Right ventricle myocardium superior (tissue), 1 donor: ENCODE measurements at regions not wholly inside any gene's neighbourhood (a gene's known extent, or its start where the extent isn't known, plus 50 kb on each side); places are given as distances from the start of the nearest gene placed in this dataset.

Source experiments
- ATAC-seq: fragments of 200-7000 bp; cut with Tn5 transposase; one replicate; pipeline ENCODE4 v1.9.1; 2020; ENCODE audit warnings: mild to moderate bottlenecking; ENCODE audit not compliant: poor library complexity
- DNase-seq: peaks from one replicate; pipeline ENCODE4 v3.0.0-alpha.2; 2020
- intact Hi-C: fragments of 100-400 bp; cut with DNase I; formaldehyde crosslinking; loops from one replicate; pipeline ENCODE4 v1.11.2; 2022
- donor health status: DM: no; HTN: yes; CAD: no; lungs with severe emphysema.

- ATAC-seq (no peak), DNase-seq (no peak)
- intact Hi-C loops, result loop anchor here (10.0 kb wide), 2 partner anchors 91 to 509 kb away; partner anchors contain the start of gene PRDM1
These were observed 92.6 kb upstream of the PRDM1 start for GRCh38 chr6:105993341-105994117.

- ATAC-seq (peak; percentile 97), DNase-seq (peak; percentile 90)
- intact Hi-C loops, result loop anchor here (10.0 kb wide), 2 partner anchors 92 to 508 kb away; partner anchors contain the start of gene PRDM1
These were observed 93.7 kb upstream of the PRDM1 start for GRCh38 chr6:105992315-105992961.

DNA sequence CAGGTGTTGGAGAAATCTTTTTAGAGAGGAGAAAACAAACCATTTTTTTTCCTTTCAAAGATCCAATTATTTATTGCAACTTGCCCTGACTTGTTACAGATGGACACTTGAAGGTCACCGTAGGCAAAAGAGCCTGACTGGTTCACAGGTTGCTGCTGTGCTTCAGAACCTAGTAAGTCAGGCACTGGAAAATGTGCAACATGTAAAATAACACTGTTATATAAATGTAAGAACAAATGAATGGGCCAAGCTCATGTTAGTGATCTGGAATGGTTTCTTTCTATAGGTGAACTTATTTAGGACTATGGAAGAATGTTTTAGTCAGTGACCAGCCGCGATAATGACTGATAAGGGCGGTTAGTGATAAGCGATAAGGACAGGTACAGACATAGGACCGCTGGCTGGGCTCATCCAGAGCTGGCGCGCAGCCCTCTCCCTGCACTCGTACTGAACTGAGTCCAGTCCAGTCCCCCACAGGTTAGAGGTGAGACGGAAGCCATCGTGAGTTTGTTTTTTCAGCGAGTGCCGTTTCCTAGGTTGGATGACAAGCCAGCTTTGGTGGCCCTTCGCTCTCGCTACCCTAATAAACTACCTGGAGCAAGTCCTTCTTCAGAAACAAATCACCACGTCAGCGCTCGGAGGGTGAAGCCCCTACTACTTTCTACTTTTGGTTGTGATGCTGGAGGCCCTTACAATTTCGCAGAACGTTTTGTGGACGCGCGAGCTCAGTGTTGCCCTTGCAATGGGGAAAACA lies 94.4 kb upstream of the PRDM1 start:
- intact Hi-C loops, result loop anchor here (10.0 kb wide), 2 partner anchors 93 to 507 kb away; partner anchors contain the start of gene PRDM1
- ATAC-seq (no peak), DNase-seq (peak; percentile 43)

- intact Hi-C loops, result loop anchor here (10.0 kb wide), 2 partner anchors 95 to 505 kb away; partner anchors contain the start of gene PRDM1
- no peak for ATAC-seq
- no peak for DNase-seq
These were observed 96.0 kb upstream of the PRDM1 start for GRCh38 chr6:105990151-105990550.

- ATAC-seq, result no peak
- intact Hi-C loops, result no loop called here
- DNase-seq, result no peak
These were observed 97.1 kb upstream of the PRDM1 start for GRCh38 chr6:105988812-105989577.

DNA sequence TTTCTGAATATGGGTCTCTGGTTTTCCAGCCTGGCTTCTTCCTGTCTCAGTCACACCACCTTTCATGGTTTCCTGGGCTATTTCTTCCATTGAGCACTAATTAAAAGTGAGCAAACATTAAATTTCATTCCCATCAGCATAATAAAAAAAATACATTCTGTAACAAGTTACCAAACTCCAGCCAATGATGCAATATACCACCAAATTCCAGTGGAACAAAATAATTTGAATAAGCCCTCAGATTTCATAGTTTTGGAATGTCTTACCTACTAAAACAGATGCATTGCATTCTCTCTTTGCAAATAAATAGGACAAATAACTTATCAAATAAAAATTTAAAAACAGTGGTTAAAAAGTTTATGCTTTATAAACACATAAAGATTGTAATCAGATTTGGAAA lies 97.8 kb upstream of the PRDM1 start:
- intact Hi-C loops, result no loop called here
- ATAC-seq, result no peak
- DNase-seq, result no peak

DNA sequence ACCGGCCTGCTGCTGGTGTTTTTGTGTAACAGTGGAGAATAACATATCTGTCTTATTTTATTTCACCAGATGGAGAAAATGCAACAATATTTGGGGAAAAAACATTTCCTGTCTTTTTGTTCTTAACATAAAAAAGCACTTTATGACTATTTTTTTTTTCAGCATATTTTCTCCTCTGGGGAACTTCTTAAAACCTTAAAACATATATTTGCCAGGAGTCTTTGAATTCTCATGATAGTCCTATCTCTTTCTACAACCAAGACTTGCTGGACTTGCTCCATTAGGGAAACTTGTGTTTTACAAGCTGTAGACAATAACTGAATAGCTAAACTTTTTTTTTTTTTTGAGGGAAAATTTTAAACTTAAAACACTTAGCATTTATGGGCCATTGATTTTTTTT lies 98.6 kb upstream of the PRDM1 start:
- no peak for DNase-seq
- ATAC-seq, result no peak
- intact Hi-C loops, result no loop called here

- DNase-seq (no peak), ATAC-seq (no peak)
- intact Hi-C loops, result no loop called here
These were observed 99.1 kb upstream of the PRDM1 start for GRCh38 chr6:105986998-105987397.

- peak; percentile 45 for DNase-seq
- peak; percentile 60 for ATAC-seq
- intact Hi-C loops, result no loop called here
These were observed 100.1 kb upstream of the PRDM1 start for GRCh38 chr6:105985816-105986632.

GRCh38 chr6:105985098-105985815 lies 100.9 kb upstream of the PRDM1 start:
- DNase-seq, result no peak
- intact Hi-C loops, result no loop called here
- ATAC-seq, result peak; percentile 27

DNA sequence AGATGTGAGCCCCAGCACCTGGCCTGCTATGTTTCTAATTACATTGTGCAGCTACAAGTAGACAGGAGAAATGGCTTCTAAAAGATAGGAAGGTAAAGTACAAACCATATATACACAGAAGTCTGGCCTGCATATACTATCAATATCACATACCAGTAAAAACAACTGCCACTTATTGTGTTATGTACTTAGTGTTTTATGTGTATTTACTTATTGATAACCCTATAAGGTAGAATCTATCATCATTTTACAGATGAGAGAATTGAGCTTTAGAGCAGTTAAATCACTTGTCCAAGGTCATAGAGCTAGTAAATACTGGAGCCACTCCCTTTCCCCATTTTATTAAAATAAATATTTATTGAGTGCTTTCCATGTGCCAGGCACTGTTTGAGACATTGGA lies 102.4 kb upstream of the PRDM1 start:
- intact Hi-C loops, result no loop called here
- DNase-seq (no peak), ATAC-seq (no peak)

DNA sequence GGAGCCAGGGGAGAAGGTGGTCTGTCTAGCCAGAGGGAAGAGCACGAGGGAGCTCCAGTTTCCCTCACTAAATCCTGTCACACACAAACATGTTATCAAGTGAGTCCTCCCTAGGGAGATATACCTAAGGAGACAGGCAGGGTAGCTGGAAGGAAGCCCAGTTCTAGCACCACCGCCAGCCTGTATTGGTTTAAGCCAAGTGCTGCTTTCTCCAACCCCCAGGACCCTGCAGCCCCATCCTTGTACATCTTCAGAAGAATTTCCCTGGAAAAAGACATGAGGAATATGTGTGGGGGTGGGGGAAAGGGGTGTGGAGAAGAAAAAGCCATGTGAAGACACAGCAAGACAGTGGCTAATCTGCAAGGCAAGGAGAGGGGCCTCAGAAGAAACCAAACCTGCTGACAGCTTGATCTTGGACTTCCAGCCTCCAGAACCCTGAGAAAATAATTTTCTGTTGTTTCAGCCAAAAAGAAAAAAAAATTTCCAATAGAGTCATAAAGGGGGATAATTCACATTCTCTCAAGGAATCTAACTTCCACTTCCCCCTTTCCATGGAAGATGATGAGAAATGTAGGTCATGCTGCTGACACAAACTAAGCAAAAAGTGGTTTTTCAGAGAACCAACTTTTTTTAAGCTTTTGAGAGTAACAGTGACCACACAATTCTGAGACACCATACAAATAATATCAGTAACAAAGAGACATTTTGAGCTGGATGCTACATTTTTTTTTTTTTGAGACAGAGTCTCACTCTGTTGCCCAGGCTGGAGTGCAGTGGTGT lies 103.2 kb upstream of the PRDM1 start:
- no peak for ATAC-seq
- DNase-seq, result no peak
- intact Hi-C loops, result no loop called here

GRCh38 chr6:105981888-105982358 lies 104.2 kb upstream of the PRDM1 start:
- no peak for ATAC-seq
- DNase-seq, result no peak
- intact Hi-C loops, result no loop called here

- intact Hi-C loops, result no loop called here
- DNase-seq, result peak; percentile 43
- no peak for ATAC-seq
These were observed 104.9 kb upstream of the PRDM1 start for GRCh38 chr6:105981002-105981887.

GRCh38 chr6:105978974-105979373 lies 107.2 kb upstream of the PRDM1 start:
- ATAC-seq (no peak), DNase-seq (no peak)
- intact Hi-C loops, result no loop called here
